HCT116 (cell line): ENCODE measurements at regions not wholly inside any gene's neighbourhood (a gene's known extent, or its start where the extent isn't known, plus 50 kb on each side); places are given as distances from the start of the nearest gene placed in this dataset.

Source experiments
- EGR1 ChIP-seq: IDR thresholded peaks from 2 replicates; pipeline ENCODE4 v1.6.1; 2012; ENCODE audit warnings: low read depth
- EZH2 ChIP-seq: fragments of 200-600 bp; sonication (generic); IDR thresholded peaks from 2 replicates; pipeline ENCODE4 v1.6.1; 2017; ENCODE audit warnings: antibody characterized with exemption, mixed run types
- JUND ChIP-seq: IDR thresholded peaks from 2 replicates; pipeline ENCODE4 v1.6.1; 2012
- POLR2A ChIP-seq: IDR thresholded peaks from 2 replicates; pipeline ENCODE4 v1.7.0; 2011; ENCODE audit warnings: borderline replicate concordance; ENCODE audit not compliant: insufficient read depth, insufficient read length; ENCODE audit errors: extremely low read depth
- TCF7L2 ChIP-seq: IDR thresholded peaks from 2 replicates; pipeline ENCODE4 v1.7.0; 2011; ENCODE audit warnings: borderline replicate concordance, inconsistent platforms; ENCODE audit not compliant: insufficient read depth, insufficient read length; ENCODE audit errors: extremely low read depth
- ZBTB33 ChIP-seq: IDR thresholded peaks from 2 replicates; pipeline ENCODE4 v1.6.1; 2011; ENCODE audit warnings: mild to moderate bottlenecking, low read length, moderate library complexity; ENCODE audit not compliant: insufficient replicate concordance; ENCODE audit errors: extremely low read depth
- TF ChIP-seq, protein P1 (sequence below), 3 experiments: fragments of 200-600 bp in 1 of 3; sonication (generic) in 1 of 3; IDR thresholded peaks in 2 of 3; conservative IDR thresholded peaks in 1 of 3; 2 replicates each; pipeline ENCODE4 v1.5.1; 2012 to 2017; ENCODE audit warnings: low read depth in 2 of 3, low read length in 2 of 3, antibody characterized with exemption in 1 of 3, borderline replicate concordance in 1 of 3, control low read depth in 1 of 3, mild to moderate bottlenecking in 1 of 3, mixed read lengths in 1 of 3, mixed run types in 1 of 3, moderate library complexity in 1 of 3; ENCODE audit not compliant: insufficient read depth in 1 of 3
- TF ChIP-seq, protein P2 (sequence below): IDR thresholded peaks from 2 replicates; pipeline ENCODE4 v1.6.1; 2012

GRCh38 chr5:3778000-3778550 lies 182.4 kb downstream of the IRX1 start:
- no peak for TF ChIP-seq POLR2A
- TF ChIP-seq, protein P1, sequence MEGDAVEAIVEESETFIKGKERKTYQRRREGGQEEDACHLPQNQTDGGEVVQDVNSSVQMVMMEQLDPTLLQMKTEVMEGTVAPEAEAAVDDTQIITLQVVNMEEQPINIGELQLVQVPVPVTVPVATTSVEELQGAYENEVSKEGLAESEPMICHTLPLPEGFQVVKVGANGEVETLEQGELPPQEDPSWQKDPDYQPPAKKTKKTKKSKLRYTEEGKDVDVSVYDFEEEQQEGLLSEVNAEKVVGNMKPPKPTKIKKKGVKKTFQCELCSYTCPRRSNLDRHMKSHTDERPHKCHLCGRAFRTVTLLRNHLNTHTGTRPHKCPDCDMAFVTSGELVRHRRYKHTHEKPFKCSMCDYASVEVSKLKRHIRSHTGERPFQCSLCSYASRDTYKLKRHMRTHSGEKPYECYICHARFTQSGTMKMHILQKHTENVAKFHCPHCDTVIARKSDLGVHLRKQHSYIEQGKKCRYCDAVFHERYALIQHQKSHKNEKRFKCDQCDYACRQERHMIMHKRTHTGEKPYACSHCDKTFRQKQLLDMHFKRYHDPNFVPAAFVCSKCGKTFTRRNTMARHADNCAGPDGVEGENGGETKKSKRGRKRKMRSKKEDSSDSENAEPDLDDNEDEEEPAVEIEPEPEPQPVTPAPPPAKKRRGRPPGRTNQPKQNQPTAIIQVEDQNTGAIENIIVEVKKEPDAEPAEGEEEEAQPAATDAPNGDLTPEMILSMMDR (IDR thresholded peaks at IDR 0.05 in 2 of 3, conservative IDR thresholded peaks at IDR 0.05 in 1 of 3; ENCODE audit: borderline replicate concordance in 1 of 3, insufficient read depth in 1 of 3, low read depth in 2 of 3, low read length in 2 of 3): no peak
- TF ChIP-seq EZH2: no peak
- TF ChIP-seq, protein P2, sequence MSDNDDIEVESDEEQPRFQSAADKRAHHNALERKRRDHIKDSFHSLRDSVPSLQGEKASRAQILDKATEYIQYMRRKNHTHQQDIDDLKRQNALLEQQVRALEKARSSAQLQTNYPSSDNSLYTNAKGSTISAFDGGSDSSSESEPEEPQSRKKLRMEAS: no peak
- no peak for TF ChIP-seq ZBTB33
- no peak for TF ChIP-seq JUND
- TF ChIP-seq EGR1: no peak
- TF ChIP-seq TCF7L2: no peak
